ENCODE measurements at regions not wholly inside any gene's neighbourhood (a gene's known extent, or its start where the extent isn't known, plus 50 kb on each side); places are given as distances from the start of the nearest gene placed in this dataset.

DNA sequence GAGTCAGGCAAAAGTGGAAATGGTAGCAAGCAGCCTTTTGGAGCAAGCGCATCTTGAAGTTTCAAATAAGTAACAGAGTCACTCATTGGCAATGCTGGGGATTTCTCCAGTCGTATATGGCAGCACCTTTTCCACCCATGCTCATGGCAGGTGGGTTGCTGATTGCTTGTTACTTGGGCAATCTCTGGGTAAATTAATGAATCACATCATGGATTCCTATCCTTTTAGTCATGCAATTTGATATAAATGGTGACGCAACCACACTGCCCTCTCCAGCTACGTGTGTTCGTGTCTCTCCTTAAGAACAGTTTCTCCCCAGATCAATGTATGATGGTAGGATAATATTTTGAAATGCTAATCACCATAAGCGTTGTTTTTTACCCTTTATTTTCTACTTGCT lies 339.9 kb upstream of the KCNH8 start:
- WGBS, 5 donors: 84 to 95% (median 89%) methylated on average over 6 of the region's 6 CpGs
- no peak for DNase-seq
- TF ChIP-seq POLR2AphosphoS5 (IDR thresholded peaks at IDR 0.05) (no peak), POLR2A (IDR thresholded peaks at IDR 0.05) (no peak)
- TF ChIP-seq, protein P1, sequence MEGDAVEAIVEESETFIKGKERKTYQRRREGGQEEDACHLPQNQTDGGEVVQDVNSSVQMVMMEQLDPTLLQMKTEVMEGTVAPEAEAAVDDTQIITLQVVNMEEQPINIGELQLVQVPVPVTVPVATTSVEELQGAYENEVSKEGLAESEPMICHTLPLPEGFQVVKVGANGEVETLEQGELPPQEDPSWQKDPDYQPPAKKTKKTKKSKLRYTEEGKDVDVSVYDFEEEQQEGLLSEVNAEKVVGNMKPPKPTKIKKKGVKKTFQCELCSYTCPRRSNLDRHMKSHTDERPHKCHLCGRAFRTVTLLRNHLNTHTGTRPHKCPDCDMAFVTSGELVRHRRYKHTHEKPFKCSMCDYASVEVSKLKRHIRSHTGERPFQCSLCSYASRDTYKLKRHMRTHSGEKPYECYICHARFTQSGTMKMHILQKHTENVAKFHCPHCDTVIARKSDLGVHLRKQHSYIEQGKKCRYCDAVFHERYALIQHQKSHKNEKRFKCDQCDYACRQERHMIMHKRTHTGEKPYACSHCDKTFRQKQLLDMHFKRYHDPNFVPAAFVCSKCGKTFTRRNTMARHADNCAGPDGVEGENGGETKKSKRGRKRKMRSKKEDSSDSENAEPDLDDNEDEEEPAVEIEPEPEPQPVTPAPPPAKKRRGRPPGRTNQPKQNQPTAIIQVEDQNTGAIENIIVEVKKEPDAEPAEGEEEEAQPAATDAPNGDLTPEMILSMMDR (IDR thresholded peaks at IDR 0.05 in 8 of 11, conservative IDR thresholded peaks at IDR 0.05 in 3 of 11): no peak
- H3K27ac ChIP-seq: no peak overlapping the region
- H3K4me1 ChIP-seq: no peaks in the 10 kb centered on the region
- H3K9me3 ChIP-seq: no peaks in the 10 kb centered on the region
- intact Hi-C loops (cut with DNase I; ENCODE audit: low total_unique reads): no loop called here
- no peak overlapping the region for H3K4me3 ChIP-seq
- no peaks in the 10 kb centered on the region for H3K27me3 ChIP-seq (replicated peaks in 1 of 7)
- H3K36me3 ChIP-seq: no peaks in the 10 kb centered on the region

DNA sequence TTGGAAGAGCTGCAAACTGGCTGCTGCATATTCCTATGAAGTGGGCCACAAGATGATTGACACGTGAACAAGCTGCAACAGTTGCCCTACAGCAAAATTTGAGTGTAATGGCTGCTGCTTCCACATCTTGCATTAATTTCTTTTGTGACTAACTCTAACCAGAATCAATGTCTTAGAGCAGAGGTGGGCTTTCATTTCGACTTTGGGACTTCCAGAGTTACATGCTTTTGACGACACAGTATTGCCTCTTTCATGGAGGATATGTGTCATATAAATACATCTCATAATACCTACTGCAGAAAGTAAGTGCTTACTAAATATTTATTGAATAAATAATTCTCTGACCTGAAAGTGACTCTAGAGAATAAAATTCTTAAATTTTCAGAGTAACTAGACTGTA lies 340.7 kb upstream of the KCNH8 start:
- Histone ChIP-seq H3K27ac (no peak overlapping the region), H3K27me3 (replicated peaks in 1 of 7) (no peaks in the 10 kb centered on the region), H3K9me3 (no peaks in the 10 kb centered on the region), H3K4me3 (no peak overlapping the region), H3K36me3 (no peaks in the 10 kb centered on the region), H3K4me1 (no peaks in the 10 kb centered on the region)
- TF ChIP-seq POLR2AphosphoS5 (IDR thresholded peaks at IDR 0.05) (no peak), POLR2A (IDR thresholded peaks at IDR 0.05) (no peak)
- TF ChIP-seq, protein P1 (IDR thresholded peaks at IDR 0.05 in 8 of 11, conservative IDR thresholded peaks at IDR 0.05 in 3 of 11): no peak
- DNase-seq: no peak
- 59 to 83% (median 79%) methylated on average over 3 of the region's 3 CpGs for WGBS, 5 donors
- intact Hi-C loops (cut with DNase I; ENCODE audit: low total_unique reads): no loop called here

DNA sequence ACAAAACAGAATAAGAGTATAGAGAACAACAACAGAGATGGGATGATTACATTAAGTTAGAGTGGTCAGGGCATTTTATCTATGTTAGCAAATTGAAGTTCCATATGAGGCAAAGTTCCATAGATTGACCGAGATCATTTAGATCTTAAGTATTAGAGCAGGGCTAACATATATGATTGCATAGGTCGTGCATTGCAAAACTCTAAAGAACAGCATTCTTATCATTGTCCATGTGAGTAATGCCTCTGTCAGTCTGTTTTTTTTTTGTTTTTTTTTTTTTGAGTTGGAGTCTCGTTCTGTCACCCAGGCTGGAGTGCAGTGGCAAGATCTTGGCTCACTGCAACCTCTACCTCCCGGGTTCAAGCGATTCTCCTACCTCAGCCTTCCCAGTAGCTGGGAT lies 341.7 kb upstream of the KCNH8 start:
- Histone ChIP-seq H3K4me3 (no peak overlapping the region), H3K27ac (no peak overlapping the region), H3K36me3 (no peaks in the 10 kb centered on the region), H3K4me1 (no peaks in the 10 kb centered on the region), H3K9me3 (no peaks in the 10 kb centered on the region), H3K27me3 (replicated peaks in 1 of 7) (no peaks in the 10 kb centered on the region)
- no peak for DNase-seq
- WGBS, 5 donors: 80 to 86% (median 82%) methylated on average over 5 of the region's 5 CpGs
- intact Hi-C loops (cut with DNase I; ENCODE audit: low total_unique reads): no loop called here
- TF ChIP-seq POLR2AphosphoS5 (IDR thresholded peaks at IDR 0.05) (no peak), POLR2A (IDR thresholded peaks at IDR 0.05) (no peak)
- TF ChIP-seq, protein P1 (IDR thresholded peaks at IDR 0.05 in 8 of 11, conservative IDR thresholded peaks at IDR 0.05 in 3 of 11): no peak

DNA sequence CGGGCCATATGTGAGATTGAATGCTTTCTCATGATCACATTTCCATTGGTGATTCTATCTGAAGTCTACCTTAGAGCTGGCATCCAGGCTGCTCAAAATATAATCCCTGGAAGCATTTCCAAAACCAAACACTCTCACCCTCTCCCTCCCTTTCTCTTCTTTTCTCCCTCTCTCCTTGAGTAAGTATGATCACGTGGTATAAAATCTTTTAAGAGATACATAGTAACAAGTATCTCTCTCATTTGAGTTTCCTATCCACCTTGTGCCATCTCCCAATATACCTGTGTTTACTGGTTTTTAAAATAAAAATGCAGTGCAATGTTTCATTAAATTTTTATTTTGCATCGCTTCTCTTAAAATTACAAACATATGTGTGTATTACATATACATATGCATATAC lies 350.9 kb upstream of the KCNH8 start:
- WGBS, 5 donors: 82 to 93% (median 89%) methylated on average over 3 of the region's 3 CpGs
- DNase-seq: no peak
- Histone ChIP-seq H3K36me3 (no peaks in the 10 kb centered on the region), H3K9me3 (no peaks in the 10 kb centered on the region), H3K27ac (no peak overlapping the region), H3K27me3 (replicated peaks in 1 of 7) (no peaks in the 10 kb centered on the region), H3K4me1 (no peaks in the 10 kb centered on the region), H3K4me3 (no peak overlapping the region)
- intact Hi-C loops (cut with DNase I; ENCODE audit: low total_unique reads): no loop called here
- TF ChIP-seq, protein P1 (IDR thresholded peaks at IDR 0.05 in 8 of 11, conservative IDR thresholded peaks at IDR 0.05 in 3 of 11): no peak
- TF ChIP-seq POLR2AphosphoS5 (IDR thresholded peaks at IDR 0.05): no peak

Measured in spleen (tissue), 11 donors.